Urothelium cell line (cell line): ENCODE measurements at regions not wholly inside any gene's neighbourhood (a gene's known extent, or its start where the extent isn't known, plus 50 kb on each side); places are given as distances from the start of the nearest gene placed in this dataset.
"Not testable (repeated sequence)": the region's sequence is repeated elsewhere in the genome, so short reads cannot be mapped to it uniquely, and the experiment has no call there.

Experiments used
- DNase-seq: peaks from one replicate; pipeline ENCODE4 v3.0.0; 2011; ENCODE audit warnings: low spot score, mixed read lengths
- FAIRE-seq: peaks from 2 replicates; lab custom pipeline; 2011; peaks lifted over from hg19 to GRCh38; lab: Jason Lieb, UNC

GRCh38 chr9:61817127-61817705 lies 627.4 kb downstream of the SPATA31A7 start:
- not testable (repeated sequence) for FAIRE-seq, DNase-seq

- DNase-seq, FAIRE-seq: not testable (repeated sequence)
These were observed 663.9 kb downstream of the SPATA31A7 start for GRCh38 chr9:61853624-61854259.

GRCh38 chr9:61854260-61854640 lies 664.4 kb downstream of the SPATA31A7 start:
- not testable (repeated sequence) for FAIRE-seq, DNase-seq

GRCh38 chr9:61856283-61856682 lies 666.4 kb downstream of the SPATA31A7 start:
- not testable (repeated sequence) for FAIRE-seq, DNase-seq

- not testable (repeated sequence) for DNase-seq
- FAIRE-seq, result peak; percentile 82
These were observed 667.1 kb downstream of the SPATA31A7 start for GRCh38 chr9:61856858-61857453.

GRCh38 chr9:61857709-61858351 lies 668.0 kb downstream of the SPATA31A7 start:
- FAIRE-seq, DNase-seq: not testable (repeated sequence)

GRCh38 chr9:61862431-61862971 lies 672.7 kb downstream of the SPATA31A7 start:
- not testable (repeated sequence) for DNase-seq, FAIRE-seq

- FAIRE-seq, DNase-seq: not testable (repeated sequence)
These were observed 674.6 kb downstream of the SPATA31A7 start for GRCh38 chr9:61864463-61864862.

- FAIRE-seq, DNase-seq: not testable (repeated sequence)
These were observed 679.1 kb downstream of the SPATA31A7 start for GRCh38 chr9:61868965-61869364.

GRCh38 chr9:61872329-61872728 lies 682.5 kb downstream of the SPATA31A7 start:
- DNase-seq, FAIRE-seq: not testable (repeated sequence)
